ENCODE measurements at regions not wholly inside any gene's neighbourhood (a gene's known extent, or its start where the extent isn't known, plus 50 kb on each side); places are given as distances from the start of the nearest gene placed in this dataset.

GRCh38 chr18:64981915-64982314 lies 768.9 kb upstream of the CDH7 start:
- Histone ChIP-seq H3K27me3 (ENCODE audit: low read depth, low read length) (no peaks in the 10 kb centered on the region), H3K27ac (ENCODE audit: low read length) (no peak overlapping the region), H3K9ac (ENCODE audit: low read length) (no peak overlapping the region), H2AFZ (ENCODE audit: low read depth, low read length) (no peak overlapping the region), H3K79me2 (ENCODE audit: low read length) (no peaks in the 10 kb centered on the region), H3K9me3 (ENCODE audit: insufficient read depth, low read length) (no peaks in the 10 kb centered on the region), H3K4me2 (ENCODE audit: low read length) (no peak overlapping the region), H4K20me1 (ENCODE audit: insufficient read depth, low read length) (no peaks in the 10 kb centered on the region), H3K36me3 (replicated peaks; ENCODE audit: low read depth, low read length) (no peaks in the 10 kb centered on the region), H3K4me3 (ENCODE audit: low read length) (no peak overlapping the region), H3K4me1 (ENCODE audit: low read length) (no peaks in the 10 kb centered on the region)
- TF ChIP-seq CTCF (IDR thresholded peaks at IDR 0.05; ENCODE audit: low read depth, low read length) (no peak), EZH2phosphoT487 (IDR thresholded peaks at IDR 0.05; ENCODE audit: low read depth) (no peak)

- no peaks in the 10 kb centered on the region for H3K27me3 ChIP-seq (ENCODE audit: low read depth, low read length)
- no peaks in the 10 kb centered on the region for H3K4me1 ChIP-seq (ENCODE audit: low read length)
- H3K9ac ChIP-seq (ENCODE audit: low read length) = no peak overlapping the region
- H4K20me1 ChIP-seq (ENCODE audit: insufficient read depth, low read length) = no peaks in the 10 kb centered on the region
- no peak overlapping the region for H3K4me3 ChIP-seq (ENCODE audit: low read length)
- H3K27ac ChIP-seq (ENCODE audit: low read length) = no peak overlapping the region
- H3K36me3 ChIP-seq (replicated peaks; ENCODE audit: low read depth, low read length) = no peaks in the 10 kb centered on the region
- no peaks in the 10 kb centered on the region for H3K9me3 ChIP-seq (ENCODE audit: insufficient read depth, low read length)
- no peak overlapping the region for H2AFZ ChIP-seq (ENCODE audit: low read depth, low read length)
- H3K79me2 ChIP-seq (ENCODE audit: low read length) = no peaks in the 10 kb centered on the region
- TF ChIP-seq EZH2phosphoT487 (IDR thresholded peaks at IDR 0.05; ENCODE audit: low read depth) = no peak
- TF ChIP-seq CTCF (IDR thresholded peaks at IDR 0.05; ENCODE audit: low read depth, low read length) = no peak
- H3K4me2 ChIP-seq (ENCODE audit: low read length) = no peak overlapping the region
Measured at GRCh38 chr18:64979791-64980190, 771.0 kb upstream of the CDH7 start.

- H3K9ac ChIP-seq (ENCODE audit: low read length) = no peak overlapping the region
- no peaks in the 10 kb centered on the region for H3K27me3 ChIP-seq (ENCODE audit: low read depth, low read length)
- H4K20me1 ChIP-seq (ENCODE audit: insufficient read depth, low read length) = no peaks in the 10 kb centered on the region
- H3K27ac ChIP-seq (ENCODE audit: low read length) = no peak overlapping the region
- no peak overlapping the region for H2AFZ ChIP-seq (ENCODE audit: low read depth, low read length)
- no peak overlapping the region for H3K4me2 ChIP-seq (ENCODE audit: low read length)
- TF ChIP-seq EZH2phosphoT487 (IDR thresholded peaks at IDR 0.05; ENCODE audit: low read depth) = no peak
- no peak for TF ChIP-seq CTCF (IDR thresholded peaks at IDR 0.05; ENCODE audit: low read depth, low read length)
- no peak overlapping the region for H3K4me3 ChIP-seq (ENCODE audit: low read length)
- H3K36me3 ChIP-seq (replicated peaks; ENCODE audit: low read depth, low read length) = no peaks in the 10 kb centered on the region
- no peaks in the 10 kb centered on the region for H3K79me2 ChIP-seq (ENCODE audit: low read length)
- no peaks in the 10 kb centered on the region for H3K9me3 ChIP-seq (ENCODE audit: insufficient read depth, low read length)
- H3K4me1 ChIP-seq (ENCODE audit: low read length) = no peaks in the 10 kb centered on the region
Measured at GRCh38 chr18:64974391-64975125, 776.3 kb upstream of the CDH7 start.

- H3K27ac ChIP-seq (ENCODE audit: low read length) = no peak overlapping the region
Measured at GRCh38 chr18:64972545-64972944, 778.3 kb upstream of the CDH7 start.

More at GRCh38 chr18:64972545-64972944, 778.3 kb upstream of the CDH7 start:
- H2AFZ ChIP-seq (ENCODE audit: low read depth, low read length) = 0 out of 2 replicates have a peak overlapping the region, but pooled peaks have one; percentile 3
- no peaks in the 10 kb centered on the region for H3K27me3 ChIP-seq (ENCODE audit: low read depth, low read length)
- H3K4me3 ChIP-seq (ENCODE audit: low read length) = no peak overlapping the region
- H3K9me3 ChIP-seq (ENCODE audit: insufficient read depth, low read length) = no peaks in the 10 kb centered on the region
- TF ChIP-seq CTCF (IDR thresholded peaks at IDR 0.05; ENCODE audit: low read depth, low read length) (no peak), EZH2phosphoT487 (IDR thresholded peaks at IDR 0.05; ENCODE audit: low read depth) (no peak)
- H3K79me2 ChIP-seq (ENCODE audit: low read length) = no peaks in the 10 kb centered on the region
- H3K9ac ChIP-seq (ENCODE audit: low read length) = no peak overlapping the region
- no peaks in the 10 kb centered on the region for H3K36me3 ChIP-seq (replicated peaks; ENCODE audit: low read depth, low read length)
- H4K20me1 ChIP-seq (ENCODE audit: insufficient read depth, low read length) = no peaks in the 10 kb centered on the region
- no peak overlapping the region for H3K4me2 ChIP-seq (ENCODE audit: low read length)
- H3K4me1 ChIP-seq (ENCODE audit: low read length) = no peaks in the 10 kb centered on the region

All from OCI-LY3 (cell line).